ENCODE measurements at regions not wholly inside any gene's neighbourhood (a gene's known extent, or its start where the extent isn't known, plus 50 kb on each side); places are given as distances from the start of the nearest gene placed in this dataset.

DNA sequence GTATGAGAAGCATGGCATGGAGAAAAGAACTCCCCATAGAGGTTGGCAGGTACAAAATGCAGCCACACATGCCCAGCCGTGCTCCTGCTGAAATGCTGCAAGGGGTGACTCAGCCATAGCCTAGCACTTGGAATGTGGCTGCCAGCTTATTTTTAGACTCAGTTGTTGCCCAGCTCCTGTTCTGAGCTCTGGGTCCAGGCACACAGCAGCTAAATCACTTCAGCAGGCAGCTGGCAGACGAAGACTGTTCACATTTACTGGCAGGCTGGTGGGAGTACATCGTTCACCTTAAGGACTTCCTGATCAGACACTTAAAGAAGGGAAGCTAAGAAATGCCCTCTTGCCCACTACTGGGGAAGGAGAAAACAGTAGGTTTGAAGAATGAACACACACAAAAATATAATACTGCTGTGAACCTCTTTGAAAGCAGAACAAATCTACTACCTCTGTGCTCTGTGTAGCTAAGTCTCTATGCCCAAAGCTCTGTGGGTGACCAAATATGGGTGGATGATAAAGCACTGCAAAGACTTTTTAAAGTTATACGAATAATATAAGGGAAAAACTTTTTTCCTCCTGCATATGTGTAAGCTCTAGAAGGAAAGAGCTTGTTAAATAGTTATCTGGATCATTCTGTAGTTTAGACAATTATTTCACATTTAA lies 146.1 kb downstream of the LNPK start:
- no peaks in the 10 kb centered on the region for H3K9me3 ChIP-seq
- intact Hi-C loops (cut with micrococcal nuclease; ENCODE audit: unreplicated experiment), result no loop called here
- H3K36me3 ChIP-seq (ENCODE audit: control insufficient read depth, insufficient read depth, low read length), result no peaks in the 10 kb centered on the region
- peaks cover 9% of the 10 kb centered on the region for H3K9me3 Mint-ChIP-seq (ENCODE audit: unreplicated experiment)
- TF ChIP-seq, protein P1, sequence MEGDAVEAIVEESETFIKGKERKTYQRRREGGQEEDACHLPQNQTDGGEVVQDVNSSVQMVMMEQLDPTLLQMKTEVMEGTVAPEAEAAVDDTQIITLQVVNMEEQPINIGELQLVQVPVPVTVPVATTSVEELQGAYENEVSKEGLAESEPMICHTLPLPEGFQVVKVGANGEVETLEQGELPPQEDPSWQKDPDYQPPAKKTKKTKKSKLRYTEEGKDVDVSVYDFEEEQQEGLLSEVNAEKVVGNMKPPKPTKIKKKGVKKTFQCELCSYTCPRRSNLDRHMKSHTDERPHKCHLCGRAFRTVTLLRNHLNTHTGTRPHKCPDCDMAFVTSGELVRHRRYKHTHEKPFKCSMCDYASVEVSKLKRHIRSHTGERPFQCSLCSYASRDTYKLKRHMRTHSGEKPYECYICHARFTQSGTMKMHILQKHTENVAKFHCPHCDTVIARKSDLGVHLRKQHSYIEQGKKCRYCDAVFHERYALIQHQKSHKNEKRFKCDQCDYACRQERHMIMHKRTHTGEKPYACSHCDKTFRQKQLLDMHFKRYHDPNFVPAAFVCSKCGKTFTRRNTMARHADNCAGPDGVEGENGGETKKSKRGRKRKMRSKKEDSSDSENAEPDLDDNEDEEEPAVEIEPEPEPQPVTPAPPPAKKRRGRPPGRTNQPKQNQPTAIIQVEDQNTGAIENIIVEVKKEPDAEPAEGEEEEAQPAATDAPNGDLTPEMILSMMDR (IDR thresholded peaks at IDR 0.05; ENCODE audit: insufficient read depth in 1 of 2, low read depth in 1 of 2, low read length in 1 of 2, severe bottlenecking in 1 of 2, unreplicated experiment in 1 of 2), result no peak
- no peaks in the 10 kb centered on the region for H3K4me1 ChIP-seq
- no peaks in the 10 kb centered on the region for H3K4me1 Mint-ChIP-seq (ENCODE audit: low read depth, unreplicated experiment)
- peaks cover 18% of the 10 kb centered on the region for H3K27me3 Mint-ChIP-seq (ENCODE audit: insufficient read depth, unreplicated experiment)
- no peak overlapping the region for H3K4me3 Mint-ChIP-seq (ENCODE audit: unreplicated experiment)
- no peaks in the 10 kb centered on the region for H3K36me3 Mint-ChIP-seq (ENCODE audit: insufficient read depth, unreplicated experiment)
- H3K27ac Mint-ChIP-seq (ENCODE audit: unreplicated experiment), result no peak overlapping the region
- no peak overlapping the region for H3K4me3 ChIP-seq (ENCODE audit: low read depth, low read length)
- DNase-seq, result no peak
- no peaks in the 10 kb centered on the region; the same call in 1 of the 2 replicates for H3K27me3 ChIP-seq (replicated peaks; ENCODE audit: control insufficient read depth, insufficient read depth, low read length)
- BruUV-seq (replicated peaks), result no TSS peak
- ChIA-PET CTCF (no interaction called here), POLR2A (no interaction called here)

DNA sequence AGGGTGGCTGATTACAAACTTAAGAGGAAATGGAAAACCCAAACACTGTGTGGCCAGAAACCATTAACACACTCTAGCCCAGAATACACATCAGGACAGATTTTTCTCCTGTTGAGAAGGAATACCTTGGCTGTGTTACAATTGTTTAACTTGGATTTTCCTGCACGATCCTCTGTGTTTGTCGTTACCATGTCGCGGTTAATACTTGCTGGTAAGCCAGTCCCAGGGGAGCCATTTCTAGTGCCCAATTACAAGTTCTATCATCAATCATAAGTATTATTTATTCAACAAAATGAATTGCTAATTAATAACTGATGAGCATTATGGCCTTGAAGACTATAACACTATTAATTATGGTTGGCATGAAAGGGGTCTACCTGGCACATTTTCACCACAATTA lies 146.8 kb downstream of the LNPK start:
- Histone ChIP-seq H3K9me3 (no peaks in the 10 kb centered on the region), H3K36me3 (ENCODE audit: control insufficient read depth, insufficient read depth, low read length) (no peaks in the 10 kb centered on the region), H3K4me1 (no peaks in the 10 kb centered on the region), H3K27me3 (replicated peaks; ENCODE audit: control insufficient read depth, insufficient read depth, low read length) (no peaks in the 10 kb centered on the region; the same call in 1 of the 2 replicates), H3K4me3 (ENCODE audit: low read depth, low read length) (no peak overlapping the region)
- peaks cover 9% of the 10 kb centered on the region for H3K9me3 Mint-ChIP-seq (ENCODE audit: unreplicated experiment)
- CTCF ChIA-PET, result no interaction called here
- POLR2A ChIA-PET, result no interaction called here
- no peak overlapping the region for H3K27ac Mint-ChIP-seq (ENCODE audit: unreplicated experiment)
- H3K4me1 Mint-ChIP-seq (ENCODE audit: low read depth, unreplicated experiment), result no peaks in the 10 kb centered on the region
- H3K4me3 Mint-ChIP-seq (ENCODE audit: unreplicated experiment), result no peak overlapping the region
- no peaks in the 10 kb centered on the region for H3K36me3 Mint-ChIP-seq (ENCODE audit: insufficient read depth, unreplicated experiment)
- intact Hi-C loops (cut with micrococcal nuclease; ENCODE audit: unreplicated experiment), result no loop called here
- H3K27me3 Mint-ChIP-seq (ENCODE audit: insufficient read depth, unreplicated experiment), result peaks cover 16% of the 10 kb centered on the region
- no peak for DNase-seq
- BruUV-seq (replicated peaks), result no TSS peak
- TF ChIP-seq, protein P1 (IDR thresholded peaks at IDR 0.05; ENCODE audit: insufficient read depth in 1 of 2, low read depth in 1 of 2, low read length in 1 of 2, severe bottlenecking in 1 of 2, unreplicated experiment in 1 of 2), result no peak

DNA sequence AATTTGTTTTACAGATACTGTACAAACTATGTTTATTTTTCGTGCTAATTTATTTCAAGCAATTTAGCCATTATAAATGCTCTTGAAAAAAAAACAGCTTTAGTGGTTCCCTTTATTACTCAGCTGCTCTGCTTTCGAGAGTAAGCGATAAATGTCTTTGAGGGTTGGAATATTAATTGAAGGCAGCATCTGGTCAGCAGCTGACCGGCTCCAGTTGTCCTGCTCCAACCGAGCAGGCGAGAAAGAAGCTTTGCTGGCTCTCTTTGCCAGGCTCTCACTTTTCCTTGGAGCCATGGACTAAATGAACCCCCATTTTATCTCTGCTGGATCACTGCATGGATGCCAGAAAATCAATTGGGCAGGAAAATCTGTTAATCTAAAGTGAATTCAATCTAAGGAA lies 147.4 kb downstream of the LNPK start:
- Histone ChIP-seq H3K27me3 (replicated peaks; ENCODE audit: control insufficient read depth, insufficient read depth, low read length) (no peaks in the 10 kb centered on the region; the same call in 1 of the 2 replicates), H3K4me3 (ENCODE audit: low read depth, low read length) (no peak overlapping the region), H3K36me3 (ENCODE audit: control insufficient read depth, insufficient read depth, low read length) (no peaks in the 10 kb centered on the region), H3K9me3 (no peaks in the 10 kb centered on the region), H3K4me1 (no peaks in the 10 kb centered on the region)
- CTCF ChIA-PET, result no interaction called here
- no peaks in the 10 kb centered on the region for H3K4me1 Mint-ChIP-seq (ENCODE audit: low read depth, unreplicated experiment)
- H3K27me3 Mint-ChIP-seq (ENCODE audit: insufficient read depth, unreplicated experiment), result peaks cover 12% of the 10 kb centered on the region
- no peak overlapping the region for H3K27ac Mint-ChIP-seq (ENCODE audit: unreplicated experiment)
- BruUV-seq (replicated peaks), result no TSS peak
- POLR2A ChIA-PET, result no interaction called here
- intact Hi-C loops (cut with micrococcal nuclease; ENCODE audit: unreplicated experiment), result no loop called here
- H3K9me3 Mint-ChIP-seq (ENCODE audit: unreplicated experiment), result peaks cover 9% of the 10 kb centered on the region
- TF ChIP-seq, protein P1 (IDR thresholded peaks at IDR 0.05; ENCODE audit: insufficient read depth in 1 of 2, low read depth in 1 of 2, low read length in 1 of 2, severe bottlenecking in 1 of 2, unreplicated experiment in 1 of 2), result no peak
- no peaks in the 10 kb centered on the region for H3K36me3 Mint-ChIP-seq (ENCODE audit: insufficient read depth, unreplicated experiment)
- no peak for DNase-seq
- no peak overlapping the region for H3K4me3 Mint-ChIP-seq (ENCODE audit: unreplicated experiment)

All from Caco-2 (cell line).